DMS153 treated with DMSO at 0.1 percent for 48 hours (cell line): ENCODE measurements at regions not wholly inside any gene's neighbourhood (a gene's known extent, or its start where the extent isn't known, plus 50 kb on each side); places are given as distances from the start of the nearest gene placed in this dataset.
"Not testable (repeated sequence)": the region's sequence is repeated elsewhere in the genome, so short reads cannot be mapped to it uniquely, and the experiment has no call there.

ENCODE experiments used
- DNase-seq: peaks from one replicate; lab custom pipeline; 2025; ENCODE audit not compliant: unreplicated experiment; lab: John Stamatoyannopoulos, UW

DNA sequence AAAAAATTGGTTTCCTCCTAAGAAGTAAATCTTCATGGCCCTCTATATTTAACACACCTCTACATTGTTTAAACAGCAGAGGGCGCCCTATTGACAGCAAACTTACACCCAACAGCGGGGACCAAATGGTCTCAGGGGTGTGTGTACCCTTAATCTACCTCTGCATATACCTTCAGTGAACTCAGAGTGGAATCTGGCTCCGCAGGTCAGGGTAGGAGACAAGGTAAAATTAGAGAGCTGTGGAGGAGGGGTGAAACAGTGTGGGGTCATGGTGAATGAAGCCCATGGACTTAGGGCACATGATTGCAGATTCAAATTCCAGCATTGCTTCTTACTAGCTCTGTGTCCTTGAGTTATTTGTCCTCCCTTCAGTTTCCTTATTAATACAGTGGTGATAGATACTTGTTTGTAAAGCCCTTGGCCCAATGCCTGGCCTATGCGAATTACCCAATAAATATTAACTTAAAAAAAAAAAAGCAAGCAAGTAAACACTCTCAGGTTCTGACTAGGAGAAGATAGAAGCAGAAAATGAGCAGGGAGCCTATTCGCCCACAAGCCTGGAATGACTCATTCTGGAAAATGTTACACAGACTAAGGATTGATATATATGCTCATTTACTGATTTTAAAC is 122.9 kb downstream of the CAVIN4 start:
- DNase-seq = peak; percentile 17

DNA sequence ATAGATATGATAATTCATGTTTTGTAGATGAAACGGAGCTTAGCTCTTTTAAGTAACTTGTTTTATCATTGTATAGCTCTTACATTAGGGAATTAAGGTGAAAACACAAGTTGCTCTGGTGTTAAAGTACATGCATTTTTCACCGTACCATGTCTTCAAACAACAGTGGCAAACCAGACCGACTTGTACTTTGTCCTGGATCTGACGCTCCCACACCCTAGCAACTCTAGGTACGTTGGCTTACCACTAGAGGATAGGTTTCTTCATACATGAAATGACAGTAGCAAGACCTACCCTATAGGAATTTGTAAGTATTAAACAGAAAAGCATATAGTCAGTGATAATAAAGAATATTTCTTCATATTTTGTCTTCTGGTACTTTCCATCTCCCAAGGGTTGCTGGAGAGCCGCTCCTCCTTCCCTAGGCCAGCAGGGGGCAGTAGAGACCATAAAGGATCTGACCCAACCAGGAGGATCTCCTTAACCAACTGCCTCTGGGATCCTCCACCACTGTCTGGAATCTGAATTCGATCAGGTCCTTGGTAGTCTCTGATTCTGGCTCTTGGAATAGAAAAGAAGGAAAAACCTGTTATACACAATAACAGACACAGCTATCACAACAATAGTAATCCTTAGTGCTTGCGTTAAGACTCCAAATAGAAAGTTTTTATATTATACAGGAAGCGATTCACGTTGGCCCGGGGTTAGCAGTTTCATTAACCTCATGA is 136.7 kb downstream of the CAVIN4 start:
- peak; percentile 52 for DNase-seq

DNA sequence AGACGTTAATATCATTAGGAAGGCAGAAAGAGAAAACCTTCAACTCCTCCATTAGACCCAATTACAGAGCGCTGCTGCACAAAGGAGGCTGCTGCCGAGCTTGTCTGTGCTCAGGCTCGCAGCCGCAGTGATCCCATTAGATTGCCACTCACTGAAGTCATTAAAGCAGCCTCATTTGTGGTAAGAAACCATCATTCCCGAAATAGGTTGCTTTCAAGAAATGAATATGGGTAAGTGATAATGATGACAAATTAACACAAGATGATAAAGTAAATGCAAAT is 137.2 kb downstream of the CAVIN4 start:
- DNase-seq = no peak

DNA sequence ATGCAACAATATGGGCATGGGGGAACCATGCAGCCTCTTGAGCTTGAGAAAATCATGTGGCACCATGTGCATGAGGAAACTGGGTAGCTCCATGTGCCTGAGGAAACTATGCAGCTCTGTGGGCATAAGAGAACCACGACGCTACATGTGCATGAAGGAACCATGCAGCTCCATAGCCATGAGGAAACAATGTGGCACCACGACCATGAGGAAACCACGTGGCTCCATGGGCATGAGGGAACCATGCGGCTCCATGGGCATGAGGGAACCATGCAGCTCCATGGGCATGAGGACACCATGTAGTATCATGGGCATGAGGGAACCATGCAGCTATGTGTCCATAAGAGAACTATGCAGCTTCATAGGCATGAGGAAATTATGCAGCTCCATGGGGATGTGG is 140.8 kb downstream of the CAVIN4 start:
- no peak for DNase-seq

DNA sequence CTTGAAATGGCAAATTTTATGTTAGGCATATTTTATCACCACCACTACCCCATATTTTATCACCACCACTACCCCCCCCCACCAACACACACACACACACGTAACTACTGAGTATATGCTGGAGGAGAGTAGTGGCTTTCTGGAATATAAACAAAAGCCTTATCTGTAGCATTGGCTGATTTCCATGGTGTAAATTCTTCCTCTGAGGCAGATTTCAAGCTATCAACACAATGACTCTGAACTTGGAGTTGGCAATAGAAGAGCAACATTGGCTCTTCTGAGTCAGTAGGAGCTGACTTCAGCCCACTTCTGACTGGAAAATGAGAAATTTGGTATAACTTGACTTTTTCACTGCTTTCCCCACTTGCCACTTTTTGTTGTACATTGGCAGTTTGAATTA is 143.0 kb downstream of the CAVIN4 start:
- DNase-seq = no peak

DNA sequence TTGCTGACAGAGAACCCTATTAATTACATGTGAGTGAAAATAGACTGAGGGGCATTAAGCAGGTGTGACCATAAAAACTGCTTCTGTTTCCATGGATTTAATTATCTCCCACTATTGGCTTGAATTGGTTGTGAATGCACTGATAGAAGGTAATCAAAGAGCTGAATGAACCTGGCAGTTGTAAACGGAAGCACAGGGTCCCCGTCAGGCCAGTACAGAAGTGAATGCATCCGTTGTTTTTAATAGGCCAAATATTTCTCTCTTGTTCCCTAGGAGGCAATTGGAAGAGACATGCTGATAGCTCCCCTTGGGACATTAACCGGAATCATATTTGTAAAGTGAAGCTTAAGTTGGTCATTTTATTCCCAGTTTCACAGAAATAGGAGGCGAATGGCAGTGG is 147.0 kb downstream of the CAVIN4 start:
- DNase-seq = peak; percentile 39

DNA sequence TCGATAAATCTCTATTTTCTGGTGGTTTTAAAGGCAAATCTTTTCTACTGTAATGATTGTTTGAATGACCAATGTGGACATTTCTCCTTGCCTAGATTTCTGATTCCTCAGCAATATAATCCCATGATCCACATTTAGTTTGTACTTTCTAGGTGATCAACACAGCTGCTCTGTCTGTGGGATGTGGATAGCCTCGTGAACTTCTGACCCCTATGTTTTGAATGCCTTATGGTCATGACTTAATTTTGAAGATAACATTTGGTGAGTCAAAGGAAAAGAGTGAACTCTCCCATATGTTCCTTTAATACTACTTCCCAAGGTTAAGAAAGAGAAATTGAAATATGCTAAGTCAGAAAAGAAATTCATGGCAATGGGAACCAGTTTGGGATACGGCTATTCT is 147.5 kb downstream of the CAVIN4 start:
- no peak for DNase-seq

DNA sequence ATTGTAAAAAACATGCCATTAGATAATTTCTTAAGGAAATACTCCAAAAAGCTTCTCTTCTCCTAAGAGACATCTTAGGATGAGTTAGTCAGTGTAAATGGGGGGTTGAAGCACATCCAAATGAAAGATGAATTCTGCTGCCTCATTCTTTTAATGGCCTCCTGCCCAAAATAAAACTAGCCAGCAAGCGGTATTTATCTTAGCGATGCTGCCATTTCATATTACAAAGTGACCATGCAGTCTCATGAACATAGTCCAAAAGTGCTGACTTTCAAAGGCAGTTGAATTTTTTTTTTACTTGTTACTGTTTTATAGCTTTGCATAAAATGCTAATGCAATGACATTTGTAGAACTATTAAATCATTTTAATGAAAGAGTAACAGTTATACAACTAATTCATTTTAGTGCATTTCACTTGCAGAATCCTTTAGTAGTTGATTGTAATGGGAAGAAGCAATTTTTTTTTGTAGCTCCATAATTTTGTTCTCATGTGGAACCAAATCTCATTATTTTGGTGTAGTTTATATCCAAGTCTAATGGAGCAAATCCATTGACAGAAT is 151.5 kb downstream of the CAVIN4 start:
- no peak for DNase-seq

DNA sequence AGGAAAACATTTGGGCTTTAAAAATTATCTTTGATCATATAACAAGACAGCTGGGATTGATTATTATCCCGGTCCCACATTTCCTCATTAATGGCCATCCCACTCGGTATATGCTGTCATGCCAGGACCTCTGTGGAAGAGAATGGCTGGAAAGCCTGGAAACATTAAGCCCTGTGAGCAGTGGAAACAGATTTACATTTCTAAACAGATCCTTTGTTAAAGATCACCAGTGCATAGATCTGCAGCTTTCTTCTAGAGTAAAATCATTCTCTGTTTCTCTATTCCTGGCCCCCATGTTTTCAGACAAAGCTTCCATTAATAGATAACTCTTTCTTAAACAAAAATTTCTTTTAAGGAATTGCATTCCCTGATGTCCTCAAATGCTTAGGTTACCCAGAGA is 152.2 kb downstream of the CAVIN4 start:
- no peak for DNase-seq

DNA sequence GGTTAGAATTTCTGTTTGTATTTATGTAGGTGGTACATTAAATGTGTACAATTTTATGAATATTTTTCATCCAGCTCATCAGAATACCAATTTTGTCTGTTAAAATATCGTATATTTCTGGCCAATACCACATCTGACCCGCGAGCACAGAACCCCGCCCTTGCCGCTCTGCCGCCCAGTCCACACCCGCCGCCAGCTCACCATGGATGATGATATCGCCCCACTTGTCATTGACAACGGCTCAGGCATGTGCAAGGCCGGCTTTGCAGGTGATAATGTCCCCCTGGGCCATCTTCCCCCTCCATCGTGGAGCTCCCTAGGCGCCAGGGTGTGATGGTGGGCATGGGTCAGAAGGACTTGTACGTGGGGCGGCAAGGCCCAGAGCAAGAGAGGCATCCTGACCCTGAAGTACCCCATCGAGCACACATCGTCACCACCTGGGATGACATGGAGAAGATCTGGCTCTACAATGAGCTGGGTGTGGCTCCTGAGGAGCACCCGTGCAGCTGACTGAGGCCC is 153.2 kb downstream of the CAVIN4 start:
- DNase-seq = no peak

DNA sequence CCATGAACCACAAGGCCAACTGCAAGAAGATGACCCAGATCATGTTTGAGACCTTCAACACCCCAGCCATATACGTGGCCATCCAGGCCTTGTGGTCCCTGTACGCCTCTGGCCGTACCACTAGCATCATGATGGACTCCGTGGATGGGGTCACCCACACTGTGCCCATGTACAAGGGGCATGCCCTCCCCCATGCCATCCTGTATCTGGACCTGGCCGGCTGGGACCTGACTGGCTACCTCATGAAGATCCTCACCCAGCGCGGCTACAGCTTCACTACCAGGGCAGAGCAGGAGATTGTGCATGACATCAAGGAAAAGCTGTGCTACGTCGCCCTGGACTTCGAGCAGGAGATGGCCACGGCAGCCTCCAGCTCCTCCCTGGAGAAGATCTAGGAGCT is 153.7 kb downstream of the CAVIN4 start:
- DNase-seq = no peak

DNA sequence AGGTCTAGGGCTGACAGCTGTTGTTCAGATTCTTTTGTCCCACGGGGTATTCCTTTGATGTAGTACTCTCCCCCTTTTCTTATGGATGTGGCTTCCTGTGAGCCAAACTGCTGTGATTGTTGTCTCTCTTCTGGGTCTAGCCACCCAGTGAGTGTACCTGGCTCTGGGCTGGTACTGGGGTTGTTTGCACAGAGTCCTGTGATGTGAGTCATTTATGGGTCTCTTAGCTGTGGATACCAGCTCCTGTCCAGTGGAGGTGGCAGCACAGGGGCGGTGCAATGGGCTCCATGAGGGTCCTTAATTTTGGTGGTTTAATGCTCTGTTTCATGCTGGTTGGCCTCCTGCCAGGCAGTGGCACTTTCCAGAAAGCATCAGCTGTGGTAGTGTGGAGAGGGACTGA is 161.3 kb downstream of the CAVIN4 start:
- DNase-seq = no peak

DNA sequence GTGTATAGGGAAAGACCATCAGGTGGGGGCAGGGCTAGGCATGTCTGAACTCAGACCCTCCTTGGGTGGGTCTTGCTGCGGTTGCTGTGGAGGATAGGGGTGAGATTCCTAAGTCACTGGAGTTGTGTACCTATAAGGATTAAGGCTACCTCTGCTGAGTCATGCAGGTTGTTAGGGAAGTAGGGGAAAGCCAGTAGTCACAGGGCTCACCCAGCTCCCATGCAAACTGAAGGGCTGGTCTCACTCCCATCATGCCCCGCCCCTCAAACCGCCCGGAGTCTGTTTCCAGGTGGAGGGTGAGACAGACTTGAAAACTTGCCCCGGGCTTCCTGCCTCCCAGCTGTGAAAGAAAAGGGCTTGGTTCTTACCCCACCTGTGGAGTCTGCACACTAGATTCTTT is 161.8 kb downstream of the CAVIN4 start:
- DNase-seq = no peak

DNA sequence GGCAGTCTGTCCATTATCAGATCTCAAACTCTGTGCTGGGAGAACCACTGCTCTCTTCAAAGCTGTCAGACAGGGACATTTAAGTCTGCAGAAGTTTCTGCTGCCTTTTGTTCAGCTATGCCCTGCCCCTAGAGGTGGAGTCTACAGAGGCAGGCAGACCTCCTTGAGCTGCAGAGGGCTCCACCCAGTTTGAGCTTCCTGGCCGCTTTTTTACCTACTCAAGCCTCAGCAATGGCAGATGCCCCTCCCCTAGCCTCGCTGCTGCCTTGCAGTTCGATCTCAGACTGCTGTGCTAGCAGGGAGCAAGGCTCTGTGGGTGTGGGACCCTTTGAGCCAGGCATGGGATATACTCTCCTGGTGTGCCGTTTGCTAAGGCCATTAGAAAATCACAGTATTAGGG is 171.1 kb downstream of the CAVIN4 start:
- DNase-seq = not testable (repeated sequence)

DNA sequence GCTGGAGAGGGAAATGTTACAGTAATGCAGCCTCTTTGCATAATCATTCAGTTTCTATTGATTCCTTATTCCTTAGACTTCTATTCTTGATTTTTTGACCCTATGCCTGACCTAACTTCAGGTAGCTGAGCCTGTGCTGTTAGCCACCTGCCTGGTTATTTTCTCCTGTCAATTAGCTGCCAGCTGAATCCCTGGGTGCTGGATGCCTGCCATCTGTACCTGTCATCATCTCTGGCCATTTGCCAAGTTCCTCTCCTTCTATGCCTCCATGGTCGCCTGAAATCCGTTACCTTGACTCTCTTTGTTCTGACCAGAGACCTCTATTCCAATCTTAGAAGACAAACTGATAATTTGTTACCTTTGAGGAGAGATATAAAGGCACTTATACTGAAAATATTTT is 178.3 kb downstream of the CAVIN4 start:
- DNase-seq = peak; percentile 86

DNA sequence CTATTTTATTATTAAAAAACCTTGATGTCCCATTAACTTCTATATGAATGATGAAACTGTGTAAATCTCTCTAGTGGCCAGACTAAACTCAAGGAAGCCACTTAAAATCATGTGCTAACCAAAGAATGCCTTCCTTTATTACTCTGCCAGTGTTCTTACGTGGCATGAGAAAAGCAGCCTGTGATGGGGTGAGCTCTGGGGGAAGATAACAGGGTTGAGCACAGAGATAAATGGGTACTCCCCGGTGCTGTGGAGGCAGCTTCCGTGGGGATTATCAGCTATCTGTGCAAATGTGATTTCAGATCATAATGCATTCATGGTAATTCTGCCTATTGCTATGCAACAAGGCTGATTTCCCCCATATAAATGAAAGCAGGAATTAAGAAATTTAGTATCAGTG is 181.3 kb downstream of the CAVIN4 start:
- no peak for DNase-seq

DNA sequence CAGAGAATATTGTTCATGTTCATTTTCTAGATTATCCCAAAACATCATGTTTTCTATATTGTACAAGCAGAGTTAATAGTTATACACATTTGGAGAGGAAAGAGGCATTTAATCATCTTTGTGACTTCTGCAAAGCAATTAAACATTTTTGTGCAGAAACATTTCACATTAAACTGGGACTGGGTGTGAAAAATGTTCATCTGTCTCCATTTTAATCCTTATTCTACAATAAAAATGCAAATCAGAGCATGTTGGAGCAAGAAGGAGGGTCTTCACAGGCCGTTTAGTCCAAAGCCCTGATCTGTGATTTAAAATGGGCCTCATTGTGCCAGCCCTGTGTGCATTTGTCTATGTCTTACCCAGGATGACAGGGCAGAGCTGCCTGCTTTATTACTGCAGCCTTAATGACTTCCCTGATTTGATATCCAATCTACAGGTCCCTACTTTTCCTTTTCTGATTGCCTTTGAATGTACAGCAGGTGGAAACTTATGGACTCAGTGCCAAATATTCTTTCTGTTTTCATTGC is 183.5 kb downstream of the CAVIN4 start:
- no peak for DNase-seq

DNA sequence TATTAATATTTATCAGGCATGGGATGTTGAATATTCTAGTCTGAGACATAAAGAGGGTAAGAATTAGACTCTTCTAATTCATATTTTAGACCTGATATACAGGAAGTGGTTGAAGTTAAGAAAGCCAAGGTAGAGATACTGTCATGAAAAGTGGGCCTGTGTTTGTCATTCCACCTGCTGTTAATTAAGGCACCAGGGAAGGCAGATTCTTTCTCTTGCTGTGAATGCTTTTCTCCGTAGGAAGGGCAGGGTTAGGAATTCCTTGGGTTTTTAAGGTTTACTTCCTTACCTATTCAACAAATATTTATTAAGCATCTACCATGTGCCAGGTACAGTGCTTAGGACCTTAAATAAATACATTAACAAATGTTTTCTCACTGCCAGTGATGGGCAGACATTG is 196.4 kb downstream of the CAVIN4 start:
- no peak for DNase-seq

DNA sequence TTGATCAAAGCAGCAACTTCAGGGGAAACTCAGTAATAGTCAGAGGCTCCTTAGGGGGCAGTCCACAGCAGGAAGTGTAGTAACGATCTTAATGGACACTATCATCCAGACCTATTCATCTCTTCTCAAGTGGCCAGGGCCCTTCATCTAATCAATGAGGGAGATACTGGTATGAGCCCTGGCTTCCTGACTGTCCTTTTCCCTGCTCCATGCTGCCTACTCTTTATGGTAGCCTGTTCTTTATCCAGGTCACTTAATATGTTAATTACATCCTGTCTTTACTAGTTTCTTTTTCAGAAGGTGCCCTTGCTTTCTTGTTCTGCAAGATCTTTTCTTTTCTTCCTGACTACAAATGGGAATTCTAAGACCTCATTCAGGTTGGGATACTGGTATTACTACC is 197.1 kb downstream of the CAVIN4 start:
- DNase-seq = no peak

DNA sequence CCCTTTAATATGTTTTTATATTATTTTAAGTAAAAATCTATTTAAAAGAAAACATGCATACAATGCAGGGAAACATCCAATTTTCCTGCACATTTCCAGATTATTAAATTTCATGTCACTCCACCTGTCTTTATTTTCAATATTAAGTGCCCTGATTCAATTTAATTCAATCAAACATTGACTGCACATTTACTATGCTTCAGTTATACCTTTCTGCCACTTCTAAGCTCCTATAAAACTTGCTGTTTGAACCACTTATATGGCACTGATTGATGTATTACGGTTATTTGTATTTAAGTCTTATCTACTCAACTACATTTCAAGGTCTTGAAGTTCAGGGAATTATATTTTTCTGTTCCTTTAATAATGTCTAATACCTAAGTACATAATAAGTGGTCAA is 198.0 kb downstream of the CAVIN4 start:
- DNase-seq = no peak

DNA sequence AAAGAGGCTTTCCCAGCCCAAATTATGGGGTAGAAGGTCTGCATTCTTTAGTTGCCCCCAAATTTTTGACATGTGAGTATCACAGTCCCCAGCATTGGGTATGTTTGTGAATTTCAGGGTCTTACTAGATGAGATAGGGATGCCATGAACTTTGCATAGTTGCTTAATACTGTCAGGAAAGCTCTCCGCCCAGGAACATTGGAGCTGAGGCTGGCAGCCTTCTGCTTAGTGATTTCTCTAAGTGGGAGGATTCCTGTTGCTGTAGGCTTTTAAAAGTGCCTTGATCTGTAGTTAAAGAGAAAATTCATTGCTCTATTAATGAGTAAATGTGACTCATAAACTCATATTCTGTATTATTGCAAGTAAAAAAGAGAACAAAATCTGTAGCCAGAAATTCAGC is 206.9 kb downstream of the CAVIN4 start:
- no peak for DNase-seq

DNA sequence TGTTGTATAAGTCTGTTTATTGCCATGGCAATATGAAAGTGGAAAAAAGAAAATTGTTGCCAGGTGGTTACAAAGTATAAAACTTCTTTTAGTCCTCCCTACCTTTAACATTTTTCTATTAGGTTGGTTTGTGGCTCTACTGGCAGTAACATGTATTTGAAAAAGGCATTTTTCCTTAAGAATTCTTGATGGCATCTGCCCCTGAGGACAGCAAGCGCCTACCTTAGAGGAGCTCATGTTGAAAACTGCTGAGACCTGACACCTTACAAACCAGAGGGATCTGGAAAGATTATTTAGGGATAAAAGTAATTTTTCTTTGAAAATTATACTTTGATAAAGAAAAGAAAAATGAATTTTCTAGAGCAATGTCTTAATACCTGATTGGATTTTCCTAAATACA is 208.1 kb downstream of the CAVIN4 start:
- DNase-seq = no peak
